Natural killer cell (primary cell): ENCODE measurements at regions not wholly inside any gene's neighbourhood (a gene's known extent, or its start where the extent isn't known, plus 50 kb on each side); places are given as distances from the start of the nearest gene placed in this dataset.
A peak's percentile ranks its signal among the peaks of the same experiment; 100 is the strongest.

ENCODE experiments used
- ATAC-seq, 3 donors: fragments of 150-1000 bp in 2 of 3; fragments of 200-7000 bp in 1 of 3; cut with Tn5 transposase; 1 replicate in 1 of 3; 2 replicates in 2 of 3; pipeline ENCODE4 v1.10.0; 2021; ENCODE audit warnings: mild to moderate bottlenecking in 2 of 3, moderate library complexity in 2 of 3
- DNase-seq, 2 donors: peaks; one replicate each; pipeline versions ENCODE4 v3.0.0 to v3.0.0-alpha.2; 2013 to 2021; ENCODE audit warnings: mixed read lengths in 1 of 2
- H3K27ac ChIP-seq: one replicate; pipeline ENCODE4 v1.5.1; 2013; ENCODE audit warnings: mild to moderate bottlenecking, low read length
- H3K27me3 ChIP-seq: one replicate; pipeline ENCODE4 v1.6.1; 2013; ENCODE audit warnings: low read length; ENCODE audit not compliant: control insufficient read depth, insufficient read depth
- H3K36me3 ChIP-seq: one replicate; pipeline ENCODE4 v1.6.1; 2013; ENCODE audit warnings: low read length; ENCODE audit not compliant: control insufficient read depth, insufficient read depth
- H3K4me1 ChIP-seq: one replicate; pipeline ENCODE4 v1.6.1; 2013; ENCODE audit warnings: low read length; ENCODE audit not compliant: control insufficient read depth, insufficient read depth
- H3K4me3 ChIP-seq: one replicate; pipeline ENCODE4 v1.5.1; 2013; ENCODE audit warnings: low read length
- H3K9me3 ChIP-seq: one replicate; pipeline ENCODE4 v1.6.1; 2013; ENCODE audit warnings: low read length; ENCODE audit not compliant: control insufficient read depth, insufficient read depth
- H3K27ac Mint-ChIP-seq, 2 donors: one replicate each; pipeline ENCODE4 v1.8.0; 2022; ENCODE audit warnings: mild to moderate bottlenecking in 2 of 2, mixed read lengths in 2 of 2, moderate library complexity in 1 of 2
- H3K27me3 Mint-ChIP-seq, 2 donors: one replicate each; pipeline ENCODE4 v1.8.0; 2022; ENCODE audit warnings: low read depth in 2 of 2, mixed read lengths in 2 of 2
- H3K36me3 Mint-ChIP-seq: one replicate; pipeline ENCODE4 v1.8.0; 2022; ENCODE audit warnings: mixed read lengths
- H3K4me1 Mint-ChIP-seq, 2 donors: one replicate each; pipeline ENCODE4 v1.8.0; 2022; ENCODE audit warnings: mixed read lengths in 2 of 2
- H3K4me3 Mint-ChIP-seq: one replicate; pipeline ENCODE4 v1.8.0; 2022; ENCODE audit warnings: mild to moderate bottlenecking, moderate library complexity, mixed read lengths
- H3K9me3 Mint-ChIP-seq, 2 donors: one replicate each; pipeline ENCODE4 v1.8.0; 2022; ENCODE audit warnings: mixed read lengths in 2 of 2
- CTCF ChIP-seq: fragments of 200-600 bp; IDR thresholded peaks from one replicate; pipeline ENCODE4 v1.8.0; 2022; ENCODE audit warnings: antibody characterized with exemption
- WGBS: methylation state at CpG from one replicate; pipeline ENCODE4 v1.1.7; 2013; ENCODE audit warnings: missing lambda C conversion rate; ENCODE audit not compliant: insufficient coverage; 5-methylcytosine and 5-hydroxymethylcytosine counted together
- intact Hi-C: fragments of 100-400 bp; cut with micrococcal nuclease; formaldehyde crosslinking; loops from one replicate; pipeline ENCODE4 v1.14.2; 2022

GRCh38 chr6:90463359-90463758 lies 123.5 kb downstream of the MAP3K7 start:
- H3K9me3 Mint-ChIP-seq: no peaks in the 10 kb centered on the region
- no peaks in the 10 kb centered on the region for H3K36me3 ChIP-seq
- H3K9me3 ChIP-seq: no peaks in the 10 kb centered on the region
- H3K27me3 Mint-ChIP-seq: no peaks in the 10 kb centered on the region
- peaks cover 30% of the 10 kb centered on the region for H3K4me1 ChIP-seq
- WGBS: 46% methylated on average over 3 of the region's 3 CpGs
- H3K27ac ChIP-seq: no peak overlapping the region
- no peaks in the 10 kb centered on the region for H3K27me3 ChIP-seq
- intact Hi-C loops: no loop called here
- DNase-seq: peak in 1 of 2 donors; percentile 62
- H3K36me3 Mint-ChIP-seq: no peaks in the 10 kb centered on the region
- peak in 2 of 3 donors; percentile 45 to 53 for ATAC-seq
- peak overlapping the region in 1 of 2 donors; percentile 19 for H3K27ac Mint-ChIP-seq
- no peak overlapping the region for H3K4me3 ChIP-seq
- H3K4me3 Mint-ChIP-seq: no peak overlapping the region
- no peak for TF ChIP-seq CTCF
- peaks cover 10 to 13% of the 10 kb centered on the region in 2 donors for H3K4me1 Mint-ChIP-seq

GRCh38 chr6:90462102-90462501 lies 124.8 kb downstream of the MAP3K7 start:
- no peaks in the 10 kb centered on the region for H3K27me3 Mint-ChIP-seq
- H3K4me1 ChIP-seq: peaks cover 30% of the 10 kb centered on the region
- no peak for DNase-seq
- H3K27ac ChIP-seq: no peak overlapping the region
- no peak for TF ChIP-seq CTCF
- no peaks in the 10 kb centered on the region for H3K9me3 ChIP-seq
- no peaks in the 10 kb centered on the region for H3K27me3 ChIP-seq
- H3K4me3 Mint-ChIP-seq: no peak overlapping the region
- H3K36me3 ChIP-seq: no peaks in the 10 kb centered on the region
- peaks cover 10 to 13% of the 10 kb centered on the region in 2 donors for H3K4me1 Mint-ChIP-seq
- intact Hi-C loops: no loop called here
- no peaks in the 10 kb centered on the region for H3K36me3 Mint-ChIP-seq
- no peak for ATAC-seq
- H3K4me3 ChIP-seq: no peak overlapping the region
- no peak overlapping the region for H3K27ac Mint-ChIP-seq
- no peaks in the 10 kb centered on the region for H3K9me3 Mint-ChIP-seq
- WGBS: 100% methylated on average over 1 of the region's 2 CpGs

GRCh38 chr6:90461383-90461782 lies 125.5 kb downstream of the MAP3K7 start:
- H3K27ac Mint-ChIP-seq: no peak overlapping the region
- peaks cover 10 to 13% of the 10 kb centered on the region in 2 donors for H3K4me1 Mint-ChIP-seq
- no peak overlapping the region for H3K4me3 ChIP-seq
- ATAC-seq: no peak
- no peaks in the 10 kb centered on the region for H3K9me3 ChIP-seq
- no peaks in the 10 kb centered on the region for H3K27me3 Mint-ChIP-seq
- H3K36me3 ChIP-seq: no peaks in the 10 kb centered on the region
- H3K4me1 ChIP-seq: peaks cover 30% of the 10 kb centered on the region
- H3K27ac ChIP-seq: no peak overlapping the region
- no peak overlapping the region for H3K4me3 Mint-ChIP-seq
- H3K27me3 ChIP-seq: no peaks in the 10 kb centered on the region
- 90% methylated on average over 3 of the region's 3 CpGs for WGBS
- H3K36me3 Mint-ChIP-seq: no peaks in the 10 kb centered on the region
- DNase-seq: no peak
- no peak for TF ChIP-seq CTCF
- intact Hi-C loops: no loop called here
- no peaks in the 10 kb centered on the region for H3K9me3 Mint-ChIP-seq

GRCh38 chr6:90460051-90460450 lies 126.8 kb downstream of the MAP3K7 start:
- Mint-ChIP-seq H3K9me3 (no peaks in the 10 kb centered on the region), H3K4me1 (peaks cover 10 to 13% of the 10 kb centered on the region in 2 donors), H3K4me3 (no peak overlapping the region), H3K36me3 (no peaks in the 10 kb centered on the region), H3K27ac (no peak overlapping the region), H3K27me3 (no peaks in the 10 kb centered on the region)
- peak in 1 of 2 donors; percentile 9 for DNase-seq
- Histone ChIP-seq H3K36me3 (no peaks in the 10 kb centered on the region), H3K27ac (no peak overlapping the region), H3K4me3 (no peak overlapping the region), H3K9me3 (no peaks in the 10 kb centered on the region), H3K27me3 (no peaks in the 10 kb centered on the region), H3K4me1 (peaks cover 30% of the 10 kb centered on the region)
- WGBS: 13% methylated on average over 3 of the region's 5 CpGs
- TF ChIP-seq CTCF: no peak
- intact Hi-C loops: no loop called here
- no peak for ATAC-seq
